ENCODE measurements at regions not wholly inside any gene's neighbourhood (a gene's known extent, or its start where the extent isn't known, plus 50 kb on each side); places are given as distances from the start of the nearest gene placed in this dataset.

DNA sequence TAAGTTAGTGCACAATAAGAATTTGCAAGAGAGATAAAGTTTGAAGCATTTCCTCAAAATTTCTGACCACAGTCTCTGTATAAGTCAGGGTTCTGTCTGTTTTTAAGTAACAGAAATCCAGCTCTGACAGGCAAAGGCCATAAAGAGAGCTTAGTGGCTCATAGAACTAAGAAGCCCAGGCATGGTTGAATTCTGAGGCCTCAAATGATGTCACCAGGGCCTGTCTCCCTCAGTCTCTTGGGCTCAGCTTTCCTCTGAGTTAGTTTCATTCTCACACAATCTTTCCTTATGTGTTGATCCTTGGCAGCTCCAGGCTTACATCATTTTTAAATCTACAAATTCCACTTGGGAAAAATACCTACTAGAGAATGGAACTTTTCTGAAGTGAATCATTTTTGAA, 173.4 kb upstream of the ATP2B1 start:
- no peaks in the 10 kb centered on the region; a peak in 1 of 5 replicates for H3K9me3 Mint-ChIP-seq

More for the DNA sequence above, 173.4 kb upstream of the ATP2B1 start:
- Histone ChIP-seq H2BK120ac (ENCODE audit: low read depth, low read length, poor library complexity, severe bottlenecking) (no peak overlapping the region), H2AFZ (ENCODE audit: low read length) (no peak overlapping the region), H2BK15ac (ENCODE audit: low read depth, low read length) (no peak overlapping the region), H3K14ac (ENCODE audit: insufficient read depth, low read length) (no peak overlapping the region), H2AK5ac (ENCODE audit: insufficient read length, low read length) (no peak overlapping the region), H3K79me1 (ENCODE audit: insufficient read depth, low read depth, low read length, poor library complexity, severe bottlenecking) (no peaks in the 10 kb centered on the region), H4K5ac (ENCODE audit: insufficient read length, low read depth, low read length) (no peak overlapping the region), H3K4me2 (ENCODE audit: insufficient read depth, insufficient read length, low read length) (no peak overlapping the region), H3K23me2 (ENCODE audit: insufficient read length, low read depth, low read length, poor library complexity, severe bottlenecking) (no peaks in the 10 kb centered on the region), H4K91ac (ENCODE audit: insufficient read length, low read depth, low read length) (no peak overlapping the region), H3K4ac (ENCODE audit: low read depth, low read length) (no peak overlapping the region), H3T11ph (ENCODE audit: low read length) (no peak overlapping the region), H2BK12ac (ENCODE audit: insufficient read length, low read depth, low read length) (no peak overlapping the region), H3K9ac (ENCODE audit: extremely low read depth, insufficient read length, low read length) (no peak overlapping the region), H4K20me1 (ENCODE audit: control insufficient read depth, insufficient read depth, insufficient read length) (no peaks in the 10 kb centered on the region), H4K8ac (replicated peaks; ENCODE audit: insufficient read length, low read depth, low read length) (no peak overlapping the region), H3K18ac (ENCODE audit: insufficient read length, low read depth, low read length) (no peak overlapping the region), H3K9me3 (ENCODE audit: control insufficient read depth, low read depth, low read length) (no peaks in the 10 kb centered on the region), H2BK20ac (ENCODE audit: low read depth, low read length, poor library complexity, severe bottlenecking) (no peak overlapping the region), H3K23ac (ENCODE audit: insufficient read length, low read depth, low read length) (no peak overlapping the region), H3K4me1 (ENCODE audit: insufficient read depth, low read length) (peaks cover 6% of the 10 kb centered on the region), H3K79me2 (ENCODE audit: insufficient read depth, low read length) (no peaks in the 10 kb centered on the region), H3K27me3 (ENCODE audit: insufficient read depth, low read length) (no peaks in the 10 kb centered on the region), H3K27ac (ENCODE audit: insufficient read length, low read depth, low read length) (no peak overlapping the region), H3K56ac (ENCODE audit: insufficient read length, low read depth, low read length) (no peak overlapping the region), H2BK5ac (ENCODE audit: insufficient read length, low read length) (no peak overlapping the region)
- DNase-seq: no peak
- TF ChIP-seq, protein P1, sequence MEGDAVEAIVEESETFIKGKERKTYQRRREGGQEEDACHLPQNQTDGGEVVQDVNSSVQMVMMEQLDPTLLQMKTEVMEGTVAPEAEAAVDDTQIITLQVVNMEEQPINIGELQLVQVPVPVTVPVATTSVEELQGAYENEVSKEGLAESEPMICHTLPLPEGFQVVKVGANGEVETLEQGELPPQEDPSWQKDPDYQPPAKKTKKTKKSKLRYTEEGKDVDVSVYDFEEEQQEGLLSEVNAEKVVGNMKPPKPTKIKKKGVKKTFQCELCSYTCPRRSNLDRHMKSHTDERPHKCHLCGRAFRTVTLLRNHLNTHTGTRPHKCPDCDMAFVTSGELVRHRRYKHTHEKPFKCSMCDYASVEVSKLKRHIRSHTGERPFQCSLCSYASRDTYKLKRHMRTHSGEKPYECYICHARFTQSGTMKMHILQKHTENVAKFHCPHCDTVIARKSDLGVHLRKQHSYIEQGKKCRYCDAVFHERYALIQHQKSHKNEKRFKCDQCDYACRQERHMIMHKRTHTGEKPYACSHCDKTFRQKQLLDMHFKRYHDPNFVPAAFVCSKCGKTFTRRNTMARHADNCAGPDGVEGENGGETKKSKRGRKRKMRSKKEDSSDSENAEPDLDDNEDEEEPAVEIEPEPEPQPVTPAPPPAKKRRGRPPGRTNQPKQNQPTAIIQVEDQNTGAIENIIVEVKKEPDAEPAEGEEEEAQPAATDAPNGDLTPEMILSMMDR (conservative IDR thresholded peaks at IDR 0.05): no peak
- 0 out of 7 replicates have a peak, but pooled peaks cover 0 to 3% (median 0%) of the 10 kb centered on the region in 3 experiments for H3K36me3 Mint-ChIP-seq (ENCODE audit: insufficient read depth in 1 of 3, low read depth in 3 of 3)
- H3K27me3 Mint-ChIP-seq (ENCODE audit: low read depth): peaks cover 3% of the 10 kb centered on the region; the same call in 1 of the 2 replicates
- peaks cover 40 to 45% of the 10 kb centered on the region in 2 experiments for H3K4me1 Mint-ChIP-seq
- no peak overlapping the region for H3K4me3 Mint-ChIP-seq
- no peak overlapping the region for H3K27ac Mint-ChIP-seq

All from H9 (cell line).